ENCODE measurements at regions not wholly inside any gene's neighbourhood (a gene's known extent, or its start where the extent isn't known, plus 50 kb on each side); places are given as distances from the start of the nearest gene placed in this dataset.

GRCh38 chr13:40428354-40428753 lies 238.1 kb downstream of the FOXO1 start:
- no peak for TF ChIP-seq CTCF (IDR thresholded peaks at IDR 0.05)
- TF ChIP-seq POLR2A (IDR thresholded peaks at IDR 0.05) = no peak
- no peak for TF ChIP-seq POLR2AphosphoS5 (IDR thresholded peaks at IDR 0.05)
